ENCODE measurements at regions not wholly inside any gene's neighbourhood (a gene's known extent, or its start where the extent isn't known, plus 50 kb on each side); places are given as distances from the start of the nearest gene placed in this dataset.

DNA sequence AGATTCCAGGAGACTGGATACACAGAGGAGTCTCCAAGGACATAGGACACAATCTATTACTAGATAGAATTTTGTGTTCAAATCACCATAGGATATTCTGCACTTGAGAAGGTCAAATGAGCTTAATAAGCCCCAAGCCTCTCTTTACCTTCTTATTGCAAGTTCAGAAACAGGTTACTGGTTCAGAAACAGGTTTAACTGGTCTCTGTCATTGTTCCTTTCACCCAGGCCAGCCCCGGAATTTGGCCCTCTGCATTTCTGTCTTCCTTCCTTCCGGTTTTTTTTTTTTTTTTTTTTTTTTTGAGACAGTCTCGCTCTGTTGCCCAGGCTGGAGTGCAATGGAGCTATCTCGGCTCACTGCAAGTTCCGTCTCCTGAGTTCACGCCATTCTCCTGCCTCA lies 700.2 kb downstream of the EPHA4 start:
- H3K4me3 ChIP-seq (ENCODE audit: low read length), result no peak overlapping the region
- no peaks in the 10 kb centered on the region for H3K36me3 ChIP-seq (ENCODE audit: insufficient read depth, low read length)
- Mint-ChIP-seq H3K4me3 (no peak overlapping the region), H3K27me3 (no peaks in the 10 kb centered on the region), H3K36me3 (ENCODE audit: low read depth) (no peaks in the 10 kb centered on the region), H3K4me1 (ENCODE audit: low read depth) (no peaks in the 10 kb centered on the region), H3K9me3 (no peaks in the 10 kb centered on the region), H3K27ac (no peak overlapping the region)
- H3K27me3 ChIP-seq (ENCODE audit: control insufficient read depth in 1 of 2, insufficient read depth in 2 of 2, low read length in 2 of 2), result no peaks in the 10 kb centered on the region
- intact Hi-C loops (cut with DNase I, micrococcal nuclease), result no loop called here
- ChIA-PET POLR2A (no interaction called here), CTCF (interaction anchor here (0.6 to 0.7 kb wide), 2 partner anchors 52 to 1648 kb away, joined by 3 to 4 read pairs; no protein-coding TSS in a partner anchor)
- ATAC-seq (ENCODE audit: poor library complexity), result no peak
- no peak for TF ChIP-seq CTCF (IDR thresholded peaks at IDR 0.05)
- no peak for DNase-seq
- H3K4me1 ChIP-seq (ENCODE audit: insufficient read depth, low read length), result no peaks in the 10 kb centered on the region
- no peak overlapping the region for H3K27ac ChIP-seq (ENCODE audit: low read depth in 1 of 2, low read length in 2 of 2)
- no peaks in the 10 kb centered on the region for H3K9me3 ChIP-seq (ENCODE audit: control insufficient read depth in 1 of 2, insufficient read depth in 1 of 2, low read length in 2 of 2)

- no peaks in the 10 kb centered on the region for H3K4me1 Mint-ChIP-seq (ENCODE audit: low read depth)
- H3K9me3 Mint-ChIP-seq, result no peaks in the 10 kb centered on the region
- POLR2A ChIA-PET, result no interaction called here
- CTCF ChIA-PET, result interaction anchor here (1.1 kb wide), 1 partner anchor 9 kb away, joined by 3 read pairs; no protein-coding TSS in a partner anchor
- Histone ChIP-seq H3K9me3 (ENCODE audit: control insufficient read depth in 1 of 2, insufficient read depth in 1 of 2, low read length in 2 of 2) (no peaks in the 10 kb centered on the region), H3K4me3 (ENCODE audit: low read length) (no peak overlapping the region), H3K27me3 (ENCODE audit: control insufficient read depth in 1 of 2, insufficient read depth in 2 of 2, low read length in 2 of 2) (no peaks in the 10 kb centered on the region), H3K27ac (ENCODE audit: low read depth in 1 of 2, low read length in 2 of 2) (no peak overlapping the region), H3K4me1 (ENCODE audit: insufficient read depth, low read length) (no peaks in the 10 kb centered on the region), H3K36me3 (ENCODE audit: insufficient read depth, low read length) (no peaks in the 10 kb centered on the region)
- intact Hi-C loops (cut with DNase I, micrococcal nuclease), result no loop called here
- no peak for TF ChIP-seq CTCF (IDR thresholded peaks at IDR 0.05)
- no peak overlapping the region for H3K27ac Mint-ChIP-seq
- H3K27me3 Mint-ChIP-seq, result no peaks in the 10 kb centered on the region
- no peak for ATAC-seq (ENCODE audit: poor library complexity)
- H3K36me3 Mint-ChIP-seq (ENCODE audit: low read depth), result no peaks in the 10 kb centered on the region
- H3K4me3 Mint-ChIP-seq, result no peak overlapping the region
- DNase-seq, result no peak
Measured at GRCh38 chr2:220876080-220876824, 695.9 kb downstream of the EPHA4 start.

- Mint-ChIP-seq H3K9me3 (no peaks in the 10 kb centered on the region), H3K36me3 (ENCODE audit: low read depth) (no peaks in the 10 kb centered on the region), H3K27ac (no peak overlapping the region), H3K27me3 (no peaks in the 10 kb centered on the region), H3K4me1 (ENCODE audit: low read depth) (no peaks in the 10 kb centered on the region), H3K4me3 (no peak overlapping the region)
- H3K27me3 ChIP-seq (ENCODE audit: control insufficient read depth in 1 of 2, insufficient read depth in 2 of 2, low read length in 2 of 2), result no peaks in the 10 kb centered on the region
- no peak overlapping the region for H3K4me3 ChIP-seq (ENCODE audit: low read length)
- ATAC-seq (ENCODE audit: poor library complexity) (no peak), DNase-seq (no peak)
- no peak for TF ChIP-seq CTCF (IDR thresholded peaks at IDR 0.05)
- intact Hi-C loops (cut with DNase I, micrococcal nuclease), result no loop called here
- no peaks in the 10 kb centered on the region for H3K9me3 ChIP-seq (ENCODE audit: control insufficient read depth in 1 of 2, insufficient read depth in 1 of 2, low read length in 2 of 2)
- ChIA-PET CTCF (interaction anchor here (1.1 to 1.2 kb wide), 2 partner anchors 8 to 12 kb away, joined by 3 read pairs; no protein-coding TSS in a partner anchor), POLR2A (no interaction called here)
- no peak overlapping the region for H3K27ac ChIP-seq (ENCODE audit: low read depth in 1 of 2, low read length in 2 of 2)
- H3K36me3 ChIP-seq (ENCODE audit: insufficient read depth, low read length), result no peaks in the 10 kb centered on the region
- no peaks in the 10 kb centered on the region for H3K4me1 ChIP-seq (ENCODE audit: insufficient read depth, low read length)
Measured at GRCh38 chr2:220877491-220877890, 694.6 kb downstream of the EPHA4 start.
